Smooth muscle cell (in vitro differentiated cells): ENCODE measurements at regions not wholly inside any gene's neighbourhood (a gene's known extent, or its start where the extent isn't known, plus 50 kb on each side); places are given as distances from the start of the nearest gene placed in this dataset.
"Not testable (repeated sequence)": the region's sequence is repeated elsewhere in the genome, so short reads cannot be mapped to it uniquely, and the experiment has no call there.

Experiments
- DNase-seq: peaks from one replicate; lab custom pipeline; 2025; ENCODE audit not compliant: unreplicated experiment; lab: John Stamatoyannopoulos, UW
- H2AFZ ChIP-seq: fragments of 200-600 bp; sonication (generic); 2 replicates; pipeline ENCODE4 v1.6.0; 2016; ENCODE audit warnings: antibody characterized with exemption, low read depth, mild to moderate bottlenecking
- H3F3A ChIP-seq: fragments of 200-600 bp; sonication (generic); 2 replicates; pipeline ENCODE4 v1.6.0; 2017; ENCODE audit warnings: antibody characterized with exemption, low read depth
- H3K27ac ChIP-seq: fragments of 200-600 bp; sonication (generic); 2 replicates; pipeline ENCODE4 v1.5.1; 2016; ENCODE audit warnings: low read depth, mild to moderate bottlenecking
- H3K27me3 ChIP-seq: fragments of 200-600 bp; sonication (generic); 2 replicates; pipeline ENCODE4 v1.6.1; 2016; ENCODE audit warnings: low read depth, mild to moderate bottlenecking
- H3K36me3 ChIP-seq: fragments of 200-600 bp; sonication (generic); 2 replicates; pipeline ENCODE4 v1.5.1; 2016; ENCODE audit warnings: low read depth
- H3K4me1 ChIP-seq: fragments of 200-600 bp; sonication (generic); 2 replicates; pipeline ENCODE4 v1.5.1; 2016; ENCODE audit warnings: low read depth
- H3K4me2 ChIP-seq: fragments of 200-600 bp; sonication (generic); 2 replicates; pipeline ENCODE4 v1.6.0; 2016; ENCODE audit warnings: mild to moderate bottlenecking
- H3K4me3 ChIP-seq: fragments of 200-600 bp; sonication (generic); 2 replicates; pipeline ENCODE4 v1.5.1; 2016; ENCODE audit warnings: mild to moderate bottlenecking
- H3K79me2 ChIP-seq: fragments of 200-600 bp; sonication (generic); 2 replicates; pipeline ENCODE4 v1.6.0; 2016; ENCODE audit warnings: low read depth, mild to moderate bottlenecking
- H3K9ac ChIP-seq: fragments of 200-600 bp; sonication (generic); 2 replicates; pipeline ENCODE4 v1.6.0; 2016; ENCODE audit warnings: low read depth
- H3K9me3 ChIP-seq: fragments of 200-600 bp; sonication (generic); replicated peaks from 2 replicates; pipeline ENCODE4 v1.5.1; 2016; ENCODE audit warnings: low read depth
- H4K20me1 ChIP-seq: fragments of 200-600 bp; sonication (generic); 2 replicates; pipeline ENCODE4 v1.6.0; 2016; ENCODE audit warnings: low read depth
- WGBS: methylation state at CpG from one replicate; pipeline ENCODE4 v1.1.7; 2016; ENCODE audit warnings: low lambda C conversion rate; 5-methylcytosine and 5-hydroxymethylcytosine counted together
- TF ChIP-seq, protein P1 (sequence below): fragments of 200-600 bp; sonication (generic); IDR thresholded peaks from 2 replicates; pipeline ENCODE4 v1.5.1; 2017; ENCODE audit warnings: borderline replicate concordance, mild to moderate bottlenecking, antibody characterized with exemption; ENCODE audit not compliant: insufficient read depth, poor library complexity, severe bottlenecking

DNA sequence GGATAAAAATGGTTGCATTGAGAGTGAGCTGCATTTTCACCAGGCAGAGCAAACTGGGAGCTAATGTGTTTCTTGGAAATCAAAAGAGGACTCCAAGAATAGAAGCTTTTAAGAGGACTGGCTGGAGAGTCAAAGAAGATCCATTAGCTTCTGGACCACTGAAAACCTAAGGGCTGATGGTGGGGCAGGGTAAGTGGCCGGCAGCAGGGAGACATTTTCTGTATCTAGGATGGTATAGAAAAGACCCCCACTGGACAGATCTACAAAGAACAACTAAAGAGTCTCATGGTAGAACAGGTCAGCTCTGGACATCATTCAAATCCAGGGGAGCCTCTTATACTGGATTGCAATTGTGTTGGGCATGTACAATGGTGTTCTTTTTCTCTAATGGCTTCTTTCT, 262.3 kb downstream of the PTGER3 start:
- Histone ChIP-seq H3F3A (no peaks in the 10 kb centered on the region), H3K4me1 (no peaks in the 10 kb centered on the region), H3K4me2 (no peak overlapping the region), H3K27me3 (peaks cover 3% of the 10 kb centered on the region), H3K9me3 (no peaks in the 10 kb centered on the region), H4K20me1 (no peaks in the 10 kb centered on the region), H3K79me2 (no peaks in the 10 kb centered on the region), H3K9ac (no peak overlapping the region), H3K27ac (no peak overlapping the region), H2AFZ (no peak overlapping the region), H3K4me3 (no peak overlapping the region), H3K36me3 (no peaks in the 10 kb centered on the region)
- WGBS, result 92% methylated on average over 1 of the region's 1 CpG
- DNase-seq, result no peak
- TF ChIP-seq, protein P1, sequence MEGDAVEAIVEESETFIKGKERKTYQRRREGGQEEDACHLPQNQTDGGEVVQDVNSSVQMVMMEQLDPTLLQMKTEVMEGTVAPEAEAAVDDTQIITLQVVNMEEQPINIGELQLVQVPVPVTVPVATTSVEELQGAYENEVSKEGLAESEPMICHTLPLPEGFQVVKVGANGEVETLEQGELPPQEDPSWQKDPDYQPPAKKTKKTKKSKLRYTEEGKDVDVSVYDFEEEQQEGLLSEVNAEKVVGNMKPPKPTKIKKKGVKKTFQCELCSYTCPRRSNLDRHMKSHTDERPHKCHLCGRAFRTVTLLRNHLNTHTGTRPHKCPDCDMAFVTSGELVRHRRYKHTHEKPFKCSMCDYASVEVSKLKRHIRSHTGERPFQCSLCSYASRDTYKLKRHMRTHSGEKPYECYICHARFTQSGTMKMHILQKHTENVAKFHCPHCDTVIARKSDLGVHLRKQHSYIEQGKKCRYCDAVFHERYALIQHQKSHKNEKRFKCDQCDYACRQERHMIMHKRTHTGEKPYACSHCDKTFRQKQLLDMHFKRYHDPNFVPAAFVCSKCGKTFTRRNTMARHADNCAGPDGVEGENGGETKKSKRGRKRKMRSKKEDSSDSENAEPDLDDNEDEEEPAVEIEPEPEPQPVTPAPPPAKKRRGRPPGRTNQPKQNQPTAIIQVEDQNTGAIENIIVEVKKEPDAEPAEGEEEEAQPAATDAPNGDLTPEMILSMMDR, result no peak

DNA sequence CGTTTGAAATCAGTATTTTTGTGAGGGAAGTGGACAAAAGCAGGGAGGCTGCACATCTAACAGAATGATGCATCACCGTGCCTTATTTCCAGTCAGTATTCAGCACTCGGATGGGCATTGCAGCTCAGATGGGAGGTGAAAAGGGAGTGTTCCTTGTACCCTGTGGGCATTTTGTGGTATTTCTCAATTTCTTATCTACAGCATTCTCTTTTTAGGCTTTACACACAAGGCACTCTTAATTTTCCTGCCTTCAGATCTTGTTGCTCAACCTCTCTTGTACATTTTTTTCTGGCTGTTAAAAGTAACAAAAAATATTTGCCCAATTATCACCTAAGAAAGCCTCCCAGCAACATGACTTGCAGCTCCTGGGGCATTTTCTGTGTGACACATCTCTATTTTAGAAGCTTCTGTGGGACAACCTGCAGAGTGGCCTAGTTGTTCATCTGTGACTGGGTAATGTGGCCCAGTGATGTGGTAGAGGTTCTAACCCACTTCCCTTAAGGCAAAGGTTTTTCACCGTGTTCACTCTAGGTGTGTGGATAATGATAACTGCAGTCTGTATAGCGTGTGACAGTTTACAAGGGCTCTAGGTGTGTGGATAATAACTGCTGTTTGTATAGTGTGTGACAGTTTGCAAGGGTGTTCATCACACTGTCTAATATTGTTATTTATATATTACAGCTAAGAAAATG, 257.2 kb downstream of the PTGER3 start:
- no peaks in the 10 kb centered on the region for H3K36me3 ChIP-seq
- H3K4me3 ChIP-seq, result no peak overlapping the region
- no peak overlapping the region for H3K9ac ChIP-seq
- H3K79me2 ChIP-seq, result no peaks in the 10 kb centered on the region
- no peak overlapping the region for H2AFZ ChIP-seq
- H3K27ac ChIP-seq, result no peak overlapping the region
- H3F3A ChIP-seq, result no peaks in the 10 kb centered on the region
- no peaks in the 10 kb centered on the region for H4K20me1 ChIP-seq
- no peak overlapping the region for H3K4me2 ChIP-seq
- 85% methylated on average over 5 of the region's 5 CpGs for WGBS
- peaks cover 3% of the 10 kb centered on the region for H3K27me3 ChIP-seq
- TF ChIP-seq, protein P1, result no peak
- no peaks in the 10 kb centered on the region for H3K4me1 ChIP-seq
- no peak for DNase-seq
- H3K9me3 ChIP-seq, result no peaks in the 10 kb centered on the region

DNA sequence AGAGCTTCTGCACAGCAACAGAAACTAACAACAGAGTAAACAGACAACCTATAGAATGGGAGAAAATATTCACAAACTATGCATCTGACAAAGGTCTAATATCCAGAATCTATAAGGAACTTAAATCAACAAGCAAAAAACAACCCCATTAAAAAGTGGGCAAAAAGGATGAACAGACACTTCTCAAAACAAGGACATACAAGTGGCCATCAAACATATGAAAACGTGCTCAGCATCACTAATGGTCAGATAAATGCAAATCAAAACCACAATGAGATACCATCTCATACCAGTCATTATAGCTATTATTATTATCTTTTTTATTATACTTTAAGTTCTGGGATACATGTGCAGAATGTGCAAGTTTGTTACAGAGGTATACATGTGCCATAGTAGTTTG, 252.6 kb downstream of the PTGER3 start:
- H3K27me3 ChIP-seq, H3K4me1 ChIP-seq, H3K79me2 ChIP-seq, H3K4me3 ChIP-seq, H4K20me1 ChIP-seq, H2AFZ ChIP-seq, H3K9me3 ChIP-seq, DNase-seq, H3K4me2 ChIP-seq, H3F3A ChIP-seq, H3K36me3 ChIP-seq, H3K27ac ChIP-seq, H3K9ac ChIP-seq: not testable (repeated sequence)
- 78% methylated on average over 1 of the region's 1 CpG for WGBS

DNA sequence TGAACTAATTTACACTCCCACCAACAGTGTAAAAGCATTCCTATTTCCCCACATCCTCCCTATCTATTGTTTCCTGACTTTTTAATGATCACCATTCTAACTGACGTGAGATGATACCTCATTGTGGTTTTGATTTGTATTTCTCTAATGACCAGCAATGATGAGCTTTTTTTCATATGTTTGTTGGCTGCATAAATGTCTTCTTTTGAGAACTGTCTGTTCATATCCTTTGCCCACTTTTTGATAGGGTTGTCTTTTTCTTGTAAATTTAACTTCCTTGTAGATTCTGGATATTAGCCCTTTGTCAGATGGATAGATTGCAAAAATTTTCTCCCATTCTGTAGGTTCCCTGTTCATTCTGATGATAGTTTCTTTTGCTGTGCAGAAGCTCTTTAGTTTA, 251.3 kb downstream of the PTGER3 start:
- not testable (repeated sequence) for H3F3A ChIP-seq, H3K27ac ChIP-seq, H3K79me2 ChIP-seq, H3K27me3 ChIP-seq, H4K20me1 ChIP-seq, H3K4me3 ChIP-seq, H2AFZ ChIP-seq, DNase-seq, H3K4me2 ChIP-seq, H3K9ac ChIP-seq, H3K36me3 ChIP-seq, H3K9me3 ChIP-seq, H3K4me1 ChIP-seq
- 91% methylated on average over 1 of the region's 1 CpG for WGBS

DNA sequence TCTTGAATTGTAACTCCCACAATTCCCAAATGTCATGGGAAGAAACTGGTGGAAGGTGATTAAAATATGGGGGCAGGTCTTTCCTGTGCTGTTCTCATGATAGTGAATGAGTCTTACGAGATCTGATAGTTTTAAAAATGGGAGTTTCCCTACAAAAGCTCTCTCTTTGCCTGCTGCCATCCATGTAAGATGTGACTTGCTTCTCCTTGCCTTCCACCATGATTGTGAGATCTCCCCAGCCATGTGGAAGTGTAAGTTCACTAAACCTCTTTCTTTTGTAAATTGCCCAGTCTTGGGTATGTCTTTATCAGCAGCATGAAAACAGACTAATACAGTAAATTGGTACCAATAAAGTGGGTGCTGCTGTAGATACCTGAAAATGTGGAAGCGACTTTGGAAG, 245.0 kb downstream of the PTGER3 start:
- not testable (repeated sequence) for H4K20me1 ChIP-seq, H2AFZ ChIP-seq, H3K9ac ChIP-seq, H3K27ac ChIP-seq, H3K27me3 ChIP-seq, DNase-seq, H3F3A ChIP-seq, H3K9me3 ChIP-seq, H3K4me3 ChIP-seq, H3K79me2 ChIP-seq, H3K4me1 ChIP-seq, H3K4me2 ChIP-seq, H3K36me3 ChIP-seq
- WGBS, result 84% methylated on average over 2 of the region's 2 CpGs
